ENCODE measurements at regions not wholly inside any gene's neighbourhood (a gene's known extent, or its start where the extent isn't known, plus 50 kb on each side); places are given as distances from the start of the nearest gene placed in this dataset.

DNA sequence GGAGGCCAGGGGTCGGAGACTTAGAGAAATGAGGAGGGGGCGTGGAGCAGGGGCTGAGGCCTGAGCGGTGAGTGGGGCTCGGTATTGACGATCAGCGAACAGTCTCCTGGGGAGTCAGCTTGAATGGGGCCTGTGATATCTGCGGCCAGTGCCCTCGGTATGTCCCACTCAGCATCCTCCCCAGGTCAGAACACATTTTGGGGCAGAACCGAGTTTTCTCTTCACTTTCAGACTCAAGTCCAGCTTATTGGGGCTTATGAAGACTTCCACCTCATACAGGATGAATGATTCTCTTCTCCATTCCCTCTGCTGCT lies 82.6 kb downstream of the RRM2 start:
- Histone ChIP-seq H3K36me3 (ENCODE audit: control insufficient read depth in 4 of 4, insufficient read depth in 3 of 4, low read depth in 1 of 4, low read length in 3 of 4) (no peaks in the 10 kb centered on the region), H3K4me1 (ENCODE audit: control insufficient read depth in 4 of 4, insufficient read depth in 4 of 4, low read length in 3 of 4) (no peaks in the 10 kb centered on the region), H3K27me3 (ENCODE audit: control insufficient read depth in 4 of 4, insufficient read depth in 4 of 4, low read length in 3 of 4) (no peaks in the 10 kb centered on the region), H3K4me3 (ENCODE audit: low read depth in 1 of 3, low read length in 3 of 3) (no peak overlapping the region), H3K9me3 (ENCODE audit: control insufficient read depth in 4 of 4, low read length in 3 of 4) (no peaks in the 10 kb centered on the region), H3K9ac (ENCODE audit: low read depth in 1 of 2, low read length in 2 of 2) (no peak overlapping the region), H3K27ac (ENCODE audit: low read depth in 1 of 2, low read length in 2 of 2) (no peak overlapping the region)
- TF ChIP-seq FOXA2 (IDR thresholded peaks at IDR 0.05) (no peak), EGR1 (IDR thresholded peaks at IDR 0.05; ENCODE audit: low read depth in 2 of 2) (no peak), FOXA1 (IDR thresholded peaks at IDR 0.05) (no peak), NR2F2 (IDR thresholded peaks at IDR 0.05) (no peak), JUND (IDR thresholded peaks at IDR 0.05) (no peak), TAF1 (conservative IDR thresholded peaks at IDR 0.05) (no peak), YY1 (IDR thresholded peaks at IDR 0.05) (no peak), RXRA (IDR thresholded peaks at IDR 0.05) (no peak), RAD21 (IDR thresholded peaks at IDR 0.05) (no peak), SP1 (IDR thresholded peaks at IDR 0.05) (no peak), HNF4A (conservative IDR thresholded peaks at IDR 0.05) (no peak)
- TF ChIP-seq, protein P1, sequence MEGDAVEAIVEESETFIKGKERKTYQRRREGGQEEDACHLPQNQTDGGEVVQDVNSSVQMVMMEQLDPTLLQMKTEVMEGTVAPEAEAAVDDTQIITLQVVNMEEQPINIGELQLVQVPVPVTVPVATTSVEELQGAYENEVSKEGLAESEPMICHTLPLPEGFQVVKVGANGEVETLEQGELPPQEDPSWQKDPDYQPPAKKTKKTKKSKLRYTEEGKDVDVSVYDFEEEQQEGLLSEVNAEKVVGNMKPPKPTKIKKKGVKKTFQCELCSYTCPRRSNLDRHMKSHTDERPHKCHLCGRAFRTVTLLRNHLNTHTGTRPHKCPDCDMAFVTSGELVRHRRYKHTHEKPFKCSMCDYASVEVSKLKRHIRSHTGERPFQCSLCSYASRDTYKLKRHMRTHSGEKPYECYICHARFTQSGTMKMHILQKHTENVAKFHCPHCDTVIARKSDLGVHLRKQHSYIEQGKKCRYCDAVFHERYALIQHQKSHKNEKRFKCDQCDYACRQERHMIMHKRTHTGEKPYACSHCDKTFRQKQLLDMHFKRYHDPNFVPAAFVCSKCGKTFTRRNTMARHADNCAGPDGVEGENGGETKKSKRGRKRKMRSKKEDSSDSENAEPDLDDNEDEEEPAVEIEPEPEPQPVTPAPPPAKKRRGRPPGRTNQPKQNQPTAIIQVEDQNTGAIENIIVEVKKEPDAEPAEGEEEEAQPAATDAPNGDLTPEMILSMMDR (IDR thresholded peaks at IDR 0.05; ENCODE audit: low read depth, low read length, missing input control): no peak
- TF ChIP-seq, protein P2, sequence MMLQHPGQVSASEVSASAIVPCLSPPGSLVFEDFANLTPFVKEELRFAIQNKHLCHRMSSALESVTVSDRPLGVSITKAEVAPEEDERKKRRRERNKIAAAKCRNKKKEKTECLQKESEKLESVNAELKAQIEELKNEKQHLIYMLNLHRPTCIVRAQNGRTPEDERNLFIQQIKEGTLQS (IDR thresholded peaks at IDR 0.05): no peak
- TF ChIP-seq, protein P3, sequence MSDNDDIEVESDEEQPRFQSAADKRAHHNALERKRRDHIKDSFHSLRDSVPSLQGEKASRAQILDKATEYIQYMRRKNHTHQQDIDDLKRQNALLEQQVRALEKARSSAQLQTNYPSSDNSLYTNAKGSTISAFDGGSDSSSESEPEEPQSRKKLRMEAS (IDR thresholded peaks at IDR 0.05): no peak
- TF ChIP-seq, protein P4, sequence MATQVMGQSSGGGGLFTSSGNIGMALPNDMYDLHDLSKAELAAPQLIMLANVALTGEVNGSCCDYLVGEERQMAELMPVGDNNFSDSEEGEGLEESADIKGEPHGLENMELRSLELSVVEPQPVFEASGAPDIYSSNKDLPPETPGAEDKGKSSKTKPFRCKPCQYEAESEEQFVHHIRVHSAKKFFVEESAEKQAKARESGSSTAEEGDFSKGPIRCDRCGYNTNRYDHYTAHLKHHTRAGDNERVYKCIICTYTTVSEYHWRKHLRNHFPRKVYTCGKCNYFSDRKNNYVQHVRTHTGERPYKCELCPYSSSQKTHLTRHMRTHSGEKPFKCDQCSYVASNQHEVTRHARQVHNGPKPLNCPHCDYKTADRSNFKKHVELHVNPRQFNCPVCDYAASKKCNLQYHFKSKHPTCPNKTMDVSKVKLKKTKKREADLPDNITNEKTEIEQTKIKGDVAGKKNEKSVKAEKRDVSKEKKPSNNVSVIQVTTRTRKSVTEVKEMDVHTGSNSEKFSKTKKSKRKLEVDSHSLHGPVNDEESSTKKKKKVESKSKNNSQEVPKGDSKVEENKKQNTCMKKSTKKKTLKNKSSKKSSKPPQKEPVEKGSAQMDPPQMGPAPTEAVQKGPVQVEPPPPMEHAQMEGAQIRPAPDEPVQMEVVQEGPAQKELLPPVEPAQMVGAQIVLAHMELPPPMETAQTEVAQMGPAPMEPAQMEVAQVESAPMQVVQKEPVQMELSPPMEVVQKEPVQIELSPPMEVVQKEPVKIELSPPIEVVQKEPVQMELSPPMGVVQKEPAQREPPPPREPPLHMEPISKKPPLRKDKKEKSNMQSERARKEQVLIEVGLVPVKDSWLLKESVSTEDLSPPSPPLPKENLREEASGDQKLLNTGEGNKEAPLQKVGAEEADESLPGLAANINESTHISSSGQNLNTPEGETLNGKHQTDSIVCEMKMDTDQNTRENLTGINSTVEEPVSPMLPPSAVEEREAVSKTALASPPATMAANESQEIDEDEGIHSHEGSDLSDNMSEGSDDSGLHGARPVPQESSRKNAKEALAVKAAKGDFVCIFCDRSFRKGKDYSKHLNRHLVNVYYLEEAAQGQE (IDR thresholded peaks at IDR 0.05): no peak
- no peak for DNase-seq (ENCODE audit: low spot score)
- 98% methylated on average over 9 of the region's 9 CpGs for WGBS

DNA sequence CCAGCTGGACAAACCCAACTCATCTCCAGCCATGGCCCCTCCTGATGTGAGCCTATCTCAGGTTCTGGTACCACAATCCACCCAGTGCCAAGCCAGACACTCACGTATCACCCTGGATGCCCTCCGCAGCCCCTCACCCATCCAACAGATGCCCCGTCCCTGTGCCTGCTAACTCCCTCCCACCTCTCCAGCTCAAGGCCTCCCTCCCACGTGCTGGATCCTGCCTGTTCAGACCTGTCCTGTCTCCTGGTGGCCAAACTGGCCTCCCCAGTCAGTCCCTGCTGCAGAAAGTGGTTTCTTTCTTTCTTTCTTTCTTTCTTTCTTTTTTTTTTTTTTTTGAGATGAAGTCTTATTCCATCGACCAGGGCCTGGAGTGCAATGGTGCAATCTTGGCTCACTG lies 86.2 kb downstream of the RRM2 start:
- H3K4me3 ChIP-seq (ENCODE audit: low read depth in 1 of 3, low read length in 3 of 3): no peak overlapping the region
- no peaks in the 10 kb centered on the region for H3K9me3 ChIP-seq (ENCODE audit: control insufficient read depth in 4 of 4, low read length in 3 of 4)
- no peak overlapping the region for H3K27ac ChIP-seq (ENCODE audit: low read depth in 1 of 2, low read length in 2 of 2)
- no peak for DNase-seq (ENCODE audit: low spot score)
- TF ChIP-seq JUND (IDR thresholded peaks at IDR 0.05): no peak
- TF ChIP-seq RAD21 (IDR thresholded peaks at IDR 0.05): no peak
- no peak for TF ChIP-seq EGR1 (IDR thresholded peaks at IDR 0.05; ENCODE audit: low read depth in 2 of 2)
- TF ChIP-seq SP1 (IDR thresholded peaks at IDR 0.05): no peak
- TF ChIP-seq RXRA (IDR thresholded peaks at IDR 0.05): no peak
- TF ChIP-seq, protein P2 (IDR thresholded peaks at IDR 0.05): no peak
- TF ChIP-seq NR2F2 (IDR thresholded peaks at IDR 0.05): no peak
- no peak for TF ChIP-seq YY1 (IDR thresholded peaks at IDR 0.05)
- TF ChIP-seq, protein P5, sequence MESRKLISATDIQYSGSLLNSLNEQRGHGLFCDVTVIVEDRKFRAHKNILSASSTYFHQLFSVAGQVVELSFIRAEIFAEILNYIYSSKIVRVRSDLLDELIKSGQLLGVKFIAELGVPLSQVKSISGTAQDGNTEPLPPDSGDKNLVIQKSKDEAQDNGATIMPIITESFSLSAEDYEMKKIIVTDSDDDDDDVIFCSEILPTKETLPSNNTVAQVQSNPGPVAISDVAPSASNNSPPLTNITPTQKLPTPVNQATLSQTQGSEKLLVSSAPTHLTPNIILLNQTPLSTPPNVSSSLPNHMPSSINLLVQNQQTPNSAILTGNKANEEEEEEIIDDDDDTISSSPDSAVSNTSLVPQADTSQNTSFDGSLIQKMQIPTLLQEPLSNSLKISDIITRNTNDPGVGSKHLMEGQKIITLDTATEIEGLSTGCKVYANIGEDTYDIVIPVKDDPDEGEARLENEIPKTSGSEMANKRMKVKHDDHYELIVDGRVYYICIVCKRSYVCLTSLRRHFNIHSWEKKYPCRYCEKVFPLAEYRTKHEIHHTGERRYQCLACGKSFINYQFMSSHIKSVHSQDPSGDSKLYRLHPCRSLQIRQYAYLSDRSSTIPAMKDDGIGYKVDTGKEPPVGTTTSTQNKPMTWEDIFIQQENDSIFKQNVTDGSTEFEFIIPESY (IDR thresholded peaks at IDR 0.05): no peak
- TF ChIP-seq, protein P3 (IDR thresholded peaks at IDR 0.05): no peak
- TF ChIP-seq HNF4A (conservative IDR thresholded peaks at IDR 0.05): no peak
- no peak for TF ChIP-seq GABPA (IDR thresholded peaks at IDR 0.05 in 1 of 2, conservative IDR thresholded peaks at IDR 0.05 in 1 of 2)
- TF ChIP-seq, protein P4 (IDR thresholded peaks at IDR 0.05): no peak
- H3K36me3 ChIP-seq (ENCODE audit: control insufficient read depth in 4 of 4, insufficient read depth in 3 of 4, low read depth in 1 of 4, low read length in 3 of 4): no peaks in the 10 kb centered on the region
- no peak overlapping the region for H3K9ac ChIP-seq (ENCODE audit: low read depth in 1 of 2, low read length in 2 of 2)
- no peaks in the 10 kb centered on the region for H3K4me1 ChIP-seq (ENCODE audit: control insufficient read depth in 4 of 4, insufficient read depth in 4 of 4, low read length in 3 of 4)
- WGBS: 94% methylated on average over 5 of the region's 5 CpGs
- no peaks in the 10 kb centered on the region for H3K27me3 ChIP-seq (ENCODE audit: control insufficient read depth in 4 of 4, insufficient read depth in 4 of 4, low read length in 3 of 4)

All from liver (tissue), 8 donors.